ENCODE measurements at regions not wholly inside any gene's neighbourhood (a gene's known extent, or its start where the extent isn't known, plus 50 kb on each side); places are given as distances from the start of the nearest gene placed in this dataset.
A peak's percentile ranks its signal among the peaks of the same experiment; 100 is the strongest.

GRCh38 chr12:76687981-76688380 is 75.9 kb upstream of the ZDHHC17 start:
- Mint-ChIP-seq H3K4me3 (no peak overlapping the region), H3K27ac (no peak overlapping the region), H3K9me3 (no peaks in the 10 kb centered on the region), H3K4me1 (ENCODE audit: unreplicated experiment) (peaks cover 22% of the 10 kb centered on the region), H3K36me3 (no peaks in the 10 kb centered on the region), H3K27me3 (no peaks in the 10 kb centered on the region)
- TF ChIP-seq CTCF (conservative IDR thresholded peaks at IDR 0.05) = no peak
- no peak for DNase-seq (ENCODE audit: extremely low spot score, unreplicated experiment)

GRCh38 chr12:76688631-76689030 is 75.3 kb upstream of the ZDHHC17 start:
- Mint-ChIP-seq H3K27me3 (no peaks in the 10 kb centered on the region), H3K9me3 (no peaks in the 10 kb centered on the region), H3K27ac (no peak overlapping the region), H3K4me1 (ENCODE audit: unreplicated experiment) (peaks cover 22% of the 10 kb centered on the region), H3K36me3 (no peaks in the 10 kb centered on the region), H3K4me3 (no peak overlapping the region)
- no peak for DNase-seq (ENCODE audit: extremely low spot score, unreplicated experiment)
- peak; percentile 56 for TF ChIP-seq CTCF (conservative IDR thresholded peaks at IDR 0.05)

- H3K36me3 Mint-ChIP-seq = no peaks in the 10 kb centered on the region
- peaks cover 22% of the 10 kb centered on the region for H3K4me1 Mint-ChIP-seq (ENCODE audit: unreplicated experiment)
- H3K4me3 Mint-ChIP-seq = no peak overlapping the region
- no peak overlapping the region for H3K27ac Mint-ChIP-seq
- H3K9me3 Mint-ChIP-seq = no peaks in the 10 kb centered on the region
- no peak for TF ChIP-seq CTCF (conservative IDR thresholded peaks at IDR 0.05)
- DNase-seq (ENCODE audit: extremely low spot score, unreplicated experiment) = no peak
- H3K27me3 Mint-ChIP-seq = no peaks in the 10 kb centered on the region
Observed at GRCh38 chr12:76690921-76691700, 72.8 kb upstream of the ZDHHC17 start.

- no peaks in the 10 kb centered on the region for H3K9me3 Mint-ChIP-seq
- H3K4me1 Mint-ChIP-seq (ENCODE audit: unreplicated experiment) = peaks cover 22% of the 10 kb centered on the region
- H3K4me3 Mint-ChIP-seq = no peak overlapping the region
- no peak for TF ChIP-seq CTCF (conservative IDR thresholded peaks at IDR 0.05)
- no peak overlapping the region for H3K27ac Mint-ChIP-seq
- no peaks in the 10 kb centered on the region for H3K36me3 Mint-ChIP-seq
- DNase-seq (ENCODE audit: extremely low spot score, unreplicated experiment) = no peak
- no peaks in the 10 kb centered on the region for H3K27me3 Mint-ChIP-seq
Observed at GRCh38 chr12:76692846-76693245, 71.1 kb upstream of the ZDHHC17 start.

GRCh38 chr12:76694369-76694768 is 69.5 kb upstream of the ZDHHC17 start:
- Mint-ChIP-seq H3K36me3 (no peaks in the 10 kb centered on the region), H3K4me1 (ENCODE audit: unreplicated experiment) (peaks cover 16% of the 10 kb centered on the region), H3K27me3 (peaks cover 3% of the 10 kb centered on the region), H3K27ac (no peak overlapping the region), H3K4me3 (no peak overlapping the region), H3K9me3 (no peaks in the 10 kb centered on the region)
- TF ChIP-seq CTCF (conservative IDR thresholded peaks at IDR 0.05) = no peak
- no peak for DNase-seq (ENCODE audit: extremely low spot score, unreplicated experiment)

Data from type B pancreatic cell (in vitro differentiated cells).